ENCODE measurements at regions not wholly inside any gene's neighbourhood (a gene's known extent, or its start where the extent isn't known, plus 50 kb on each side); places are given as distances from the start of the nearest gene placed in this dataset.

- no peaks in the 10 kb centered on the region for H4K20me1 ChIP-seq (ENCODE audit: insufficient read depth, low read length)
- CTCF ChIA-PET: no interaction called here
- no peak overlapping the region for H3K4me3 ChIP-seq (ENCODE audit: insufficient read depth, low read depth, low read length)
- no TSS peak for BruUV-seq (replicated peaks)
- H3K4me1 ChIP-seq (ENCODE audit: control insufficient read depth, insufficient read depth, low read length): no peaks in the 10 kb centered on the region
- no peak overlapping the region for H2AK9ac ChIP-seq (replicated peaks; ENCODE audit: low read depth, low read length, poor library complexity)
- ATAC-seq (ENCODE audit: low read depth) (no peak), DNase-seq (no peak)
- no peak overlapping the region for H3K9ac ChIP-seq (ENCODE audit: low read depth, low read length)
- no peak overlapping the region for H2BK15ac ChIP-seq (ENCODE audit: low read depth, low read length)
- no peak overlapping the region for H2BK5ac ChIP-seq (ENCODE audit: low read depth, low read length, poor library complexity, severe bottlenecking)
- in situ Hi-C loops (cut with MboI; ENCODE audit: low sequenced_read_pairs) (no loop called here), dilution Hi-C loops (cut with HindIII; ENCODE audit: low sequenced_read_pairs, unreplicated experiment) (no loop called here), intact Hi-C loops (cut with micrococcal nuclease) (no loop called here)
- H2BK120ac ChIP-seq (ENCODE audit: low read depth, low read length): no peak overlapping the region
- H3K4me2 ChIP-seq (ENCODE audit: low read depth, low read length): no peak overlapping the region
- no peak overlapping the region for H3K4ac ChIP-seq (ENCODE audit: low read depth, low read length)
- no peak overlapping the region for H4K5ac ChIP-seq (ENCODE audit: low read depth, low read length)
- no peak overlapping the region for H3K14ac ChIP-seq (replicated peaks; ENCODE audit: low read depth, low read length)
- H2BK20ac ChIP-seq (ENCODE audit: low read depth, low read length): no peak overlapping the region
- H3K79me1 ChIP-seq (ENCODE audit: low read depth in 1 of 2, low read length in 2 of 2): no peaks in the 10 kb centered on the region
- no peaks in the 10 kb centered on the region for H3K9me3 ChIP-seq (ENCODE audit: control insufficient read depth, insufficient read depth, low read length)
- 100% methylated on average over 2 of the region's 13 CpGs; no CpG with 5 or more reads in 1 of the 2 experiments for WGBS, 2 experiments (ENCODE audit: extremely low coverage in 2 of 2, insufficient read length in 1 of 2)
- no peak overlapping the region for H2AFZ ChIP-seq (replicated peaks; ENCODE audit: low read length, poor library complexity)
- no peak overlapping the region for H3K18ac ChIP-seq (ENCODE audit: low read depth, low read length)
- no peak overlapping the region for H3K27ac ChIP-seq (ENCODE audit: insufficient read depth, low read length)
- TF ChIP-seq USF2 (IDR thresholded peaks at IDR 0.05; ENCODE audit: low read depth, low read length) (no peak), RCOR1 (IDR thresholded peaks at IDR 0.05; ENCODE audit: insufficient replicate concordance, low read length) (no peak), RAD21 (IDR thresholded peaks at IDR 0.05; ENCODE audit: low read length) (no peak), RFX5 (IDR thresholded peaks at IDR 0.05; ENCODE audit: low read depth, low read length) (no peak), MXI1 (IDR thresholded peaks at IDR 0.05; ENCODE audit: borderline replicate concordance, low read depth, low read length) (no peak), FOS (IDR thresholded peaks at IDR 0.05; ENCODE audit: low read depth, low read length) (no peak), NFE2L2 (IDR thresholded peaks at IDR 0.05; ENCODE audit: low read depth, low read length) (no peak), CEBPB (IDR thresholded peaks at IDR 0.05; ENCODE audit: low read depth, low read length) (no peak), MAFK (IDR thresholded peaks at IDR 0.05; ENCODE audit: low read depth, low read length) (no peak), CTCF (conservative IDR thresholded peaks at IDR 0.05; ENCODE audit: low read depth, low read length) (no peak), BHLHE40 (IDR thresholded peaks at IDR 0.05; ENCODE audit: low read depth, low read length) (no peak), MAZ (IDR thresholded peaks at IDR 0.05; ENCODE audit: borderline replicate concordance, low read depth, low read length) (no peak), ELK1 (IDR thresholded peaks at IDR 0.05; ENCODE audit: borderline replicate concordance, low read depth, low read length) (no peak), SMC3 (IDR thresholded peaks at IDR 0.05; ENCODE audit: low read depth, low read length) (no peak), CHD1 (IDR thresholded peaks at IDR 0.05; ENCODE audit: low read depth, low read length) (no peak), POLR2A (IDR thresholded peaks at IDR 0.05; ENCODE audit: low read depth, low read length) (no peak)
- H4K91ac ChIP-seq (ENCODE audit: insufficient read depth, low read depth, low read length): no peak overlapping the region
- no peak overlapping the region for H4K8ac ChIP-seq (ENCODE audit: low read depth in 2 of 2, low read length in 2 of 2)
- H3K36me3 ChIP-seq (ENCODE audit: control insufficient read depth, insufficient read depth, low read length): no peaks in the 10 kb centered on the region
- H2AK5ac ChIP-seq (ENCODE audit: low read depth, low read length): no peak overlapping the region
- POLR2A ChIA-PET (ENCODE audit: unreplicated experiment): no interaction called here
- H3K9me1 ChIP-seq (ENCODE audit: insufficient read depth, low read length): no peaks in the 10 kb centered on the region
- H3K27me3 ChIP-seq (ENCODE audit: control insufficient read depth, insufficient read depth, low read length): peaks cover 6% of the 10 kb centered on the region
- no peak overlapping the region for H3K56ac ChIP-seq (ENCODE audit: extremely low read depth, insufficient read depth, low read length)
- H3K23ac ChIP-seq (ENCODE audit: low read depth, low read length): no peak overlapping the region
These were observed 101.8 kb downstream of the MID1IP1 start for GRCh38 chrX:38902972-38903492.

Data from IMR-90 (cell line).